WERI-Rb-1 (cell line): ENCODE measurements at regions not wholly inside any gene's neighbourhood (a gene's known extent, or its start where the extent isn't known, plus 50 kb on each side); places are given as distances from the start of the nearest gene placed in this dataset.

Experiments used
- DNase-seq: peaks from one replicate; pipeline ENCODE4 v3.0.0-alpha.2; 2020
- H3K27ac ChIP-seq: fragments of 250-450 bp; sonication (Bioruptor Pico); 2 replicates; pipeline ENCODE4 v1.5.1; 2020; ENCODE audit warnings: mild to moderate bottlenecking, moderate library complexity
- H3K27me3 ChIP-seq: fragments of 250-450 bp; sonication (Bioruptor Pico); 2 replicates; pipeline ENCODE4 v1.5.1; 2021; ENCODE audit warnings: mild to moderate bottlenecking, low read depth, moderate library complexity; ENCODE audit not compliant: insufficient read depth, severe bottlenecking
- H3K36me3 ChIP-seq: fragments of 250-450 bp; sonication (Bioruptor Pico); 2 replicates; pipeline ENCODE4 v1.5.1; 2020; ENCODE audit warnings: mild to moderate bottlenecking, moderate library complexity
- H3K4me3 ChIP-seq: 2 replicates; pipeline ENCODE4 v1.5.1; 2011; ENCODE audit warnings: low read depth, mild to moderate bottlenecking, control low read depth, low read length
- H3K9me3 ChIP-seq: fragments of 250-450 bp; sonication (Bioruptor Pico); 2 replicates; pipeline ENCODE4 v1.5.1; 2021; ENCODE audit warnings: mild to moderate bottlenecking, moderate library complexity; ENCODE audit not compliant: severe bottlenecking
- TF ChIP-seq, protein P1 (sequence below): IDR thresholded peaks from 2 replicates; pipeline ENCODE4 v1.5.1; 2011; ENCODE audit warnings: low read depth, mild to moderate bottlenecking, control low read depth, inconsistent platforms, low read length

DNA sequence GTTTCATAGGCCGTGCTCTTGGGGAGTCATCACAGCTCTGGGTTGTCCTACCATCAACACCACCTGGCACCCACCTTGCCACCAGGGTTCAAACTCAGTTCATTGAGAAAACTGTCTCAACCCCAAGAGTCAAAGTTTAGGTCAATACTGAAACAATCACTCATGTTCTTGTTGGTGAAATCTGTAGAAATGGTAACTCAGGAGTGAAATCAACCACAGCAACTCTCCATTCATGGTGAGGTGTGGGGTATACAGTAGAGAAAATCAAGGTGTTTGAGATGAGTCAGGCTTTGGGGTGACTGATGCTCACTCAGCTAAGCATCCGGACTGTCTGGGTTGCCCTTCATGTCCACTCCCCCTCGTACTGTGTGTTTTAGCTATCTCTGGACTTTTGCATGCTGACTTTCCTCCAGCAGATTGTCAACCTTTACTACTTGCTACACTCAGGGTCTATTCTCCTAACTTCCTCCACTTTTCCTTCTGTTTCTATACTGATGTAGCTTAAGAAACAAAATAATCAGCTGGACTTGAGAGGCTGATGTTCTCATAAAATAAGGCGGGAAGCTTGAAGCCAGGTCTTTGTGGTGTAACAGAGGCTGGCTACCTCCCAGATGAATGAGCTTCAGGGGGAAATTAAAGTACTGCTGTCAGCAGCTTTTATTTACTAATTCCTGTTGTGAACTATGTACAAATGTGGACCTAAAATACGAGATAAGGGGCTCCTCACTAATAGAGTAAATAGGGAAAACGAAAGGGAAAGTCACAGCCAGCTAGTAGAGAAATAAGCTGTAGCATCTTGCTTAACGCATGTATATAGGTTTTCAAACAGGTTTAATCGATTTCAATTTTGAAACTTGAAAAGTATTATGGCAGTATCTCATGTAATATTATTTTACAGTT, 173.6 kb upstream of the AKR1E2 start:
- no peak for DNase-seq
- TF ChIP-seq, protein P1, sequence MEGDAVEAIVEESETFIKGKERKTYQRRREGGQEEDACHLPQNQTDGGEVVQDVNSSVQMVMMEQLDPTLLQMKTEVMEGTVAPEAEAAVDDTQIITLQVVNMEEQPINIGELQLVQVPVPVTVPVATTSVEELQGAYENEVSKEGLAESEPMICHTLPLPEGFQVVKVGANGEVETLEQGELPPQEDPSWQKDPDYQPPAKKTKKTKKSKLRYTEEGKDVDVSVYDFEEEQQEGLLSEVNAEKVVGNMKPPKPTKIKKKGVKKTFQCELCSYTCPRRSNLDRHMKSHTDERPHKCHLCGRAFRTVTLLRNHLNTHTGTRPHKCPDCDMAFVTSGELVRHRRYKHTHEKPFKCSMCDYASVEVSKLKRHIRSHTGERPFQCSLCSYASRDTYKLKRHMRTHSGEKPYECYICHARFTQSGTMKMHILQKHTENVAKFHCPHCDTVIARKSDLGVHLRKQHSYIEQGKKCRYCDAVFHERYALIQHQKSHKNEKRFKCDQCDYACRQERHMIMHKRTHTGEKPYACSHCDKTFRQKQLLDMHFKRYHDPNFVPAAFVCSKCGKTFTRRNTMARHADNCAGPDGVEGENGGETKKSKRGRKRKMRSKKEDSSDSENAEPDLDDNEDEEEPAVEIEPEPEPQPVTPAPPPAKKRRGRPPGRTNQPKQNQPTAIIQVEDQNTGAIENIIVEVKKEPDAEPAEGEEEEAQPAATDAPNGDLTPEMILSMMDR, result no peak
- Histone ChIP-seq H3K36me3 (no peaks in the 10 kb centered on the region), H3K27ac (no peak overlapping the region), H3K27me3 (no peaks in the 10 kb centered on the region), H3K4me3 (no peak overlapping the region), H3K9me3 (no peaks in the 10 kb centered on the region)

DNA sequence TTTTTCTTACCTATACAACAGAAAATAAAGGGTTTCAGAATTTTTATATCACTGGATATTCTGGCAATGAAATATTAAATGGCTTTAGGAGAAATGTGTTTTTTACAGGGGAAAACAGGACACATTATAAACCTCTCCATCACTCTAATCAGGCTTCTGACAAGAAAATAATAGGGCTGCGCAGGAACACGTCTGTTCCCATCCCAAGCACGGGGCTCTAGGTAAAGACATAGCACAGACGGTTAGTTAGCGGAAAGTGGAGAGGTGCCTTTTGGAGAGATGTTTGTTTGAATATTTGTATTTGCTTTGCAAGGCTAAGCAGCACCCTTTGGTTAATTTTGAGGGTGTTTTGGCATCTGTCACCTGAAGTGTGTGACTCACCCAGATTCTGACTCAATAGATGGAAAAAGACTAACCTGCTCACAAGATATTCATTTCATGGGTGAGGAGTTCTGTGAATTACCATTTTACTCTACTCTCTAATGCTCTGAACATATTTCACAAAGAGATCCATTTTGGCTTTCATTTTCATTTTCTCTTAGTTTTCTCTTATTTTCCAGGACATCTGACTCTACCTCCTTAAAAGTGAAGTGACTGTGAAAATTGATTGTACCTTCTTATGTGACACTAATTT, 174.5 kb upstream of the AKR1E2 start:
- Histone ChIP-seq H3K9me3 (no peaks in the 10 kb centered on the region), H3K27me3 (no peaks in the 10 kb centered on the region), H3K36me3 (no peaks in the 10 kb centered on the region), H3K4me3 (no peak overlapping the region), H3K27ac (no peak overlapping the region)
- no peak for DNase-seq
- TF ChIP-seq, protein P1, result no peak

DNA sequence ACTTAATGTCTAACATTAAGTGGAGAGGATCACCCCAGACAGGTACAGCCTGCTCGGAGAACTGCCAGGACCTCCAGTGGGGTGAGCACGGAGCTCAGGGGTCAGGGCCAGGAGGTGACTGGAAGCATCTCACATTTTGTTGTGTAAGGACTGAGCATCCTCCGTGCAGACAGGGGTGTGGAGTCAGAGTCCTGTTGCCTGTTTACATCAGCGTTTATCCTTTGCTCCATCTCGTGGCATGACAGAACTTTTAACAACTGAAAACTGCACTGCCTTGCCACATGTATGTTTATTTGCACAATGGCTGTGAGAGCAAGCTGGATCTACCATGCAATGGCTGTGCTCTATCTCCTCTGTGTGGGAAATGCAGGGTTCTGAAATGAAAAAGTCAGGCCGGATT, 175.4 kb upstream of the AKR1E2 start:
- no peak overlapping the region for H3K4me3 ChIP-seq
- DNase-seq, result no peak
- no peaks in the 10 kb centered on the region for H3K36me3 ChIP-seq
- H3K9me3 ChIP-seq, result no peaks in the 10 kb centered on the region
- no peaks in the 10 kb centered on the region for H3K27me3 ChIP-seq
- TF ChIP-seq, protein P1, result no peak
- H3K27ac ChIP-seq, result no peak overlapping the region

DNA sequence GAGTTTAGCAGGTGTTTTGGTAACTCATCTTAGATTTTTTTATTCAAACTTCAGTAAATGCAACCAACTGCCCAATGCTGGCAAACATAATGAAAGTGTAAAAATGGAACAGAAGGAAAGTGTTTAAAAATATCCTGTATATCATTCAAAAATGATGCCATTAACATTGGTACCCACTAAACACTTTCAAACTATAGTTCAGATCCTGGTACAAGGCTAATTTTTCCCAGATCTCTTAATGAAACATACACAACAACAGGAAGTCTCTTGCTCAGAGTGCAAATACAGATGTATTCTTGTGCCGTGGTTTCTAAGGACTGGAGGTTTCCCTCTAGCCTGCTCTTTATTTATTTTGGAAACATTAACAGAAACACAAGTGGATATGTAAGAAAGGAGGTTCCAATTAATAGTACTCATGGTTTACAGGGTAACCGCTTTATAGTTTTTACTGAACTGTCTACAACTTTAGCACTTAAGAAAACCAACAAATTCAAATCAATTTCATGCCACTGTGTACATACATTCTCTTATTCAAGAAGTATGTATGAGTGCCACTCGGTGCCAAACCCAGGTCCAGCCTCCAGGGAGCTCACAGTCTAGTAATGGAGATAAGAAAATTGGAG, 176.0 kb upstream of the AKR1E2 start:
- H3K36me3 ChIP-seq, result no peaks in the 10 kb centered on the region
- no peak overlapping the region for H3K27ac ChIP-seq
- no peaks in the 10 kb centered on the region for H3K9me3 ChIP-seq
- no peak for DNase-seq
- no peak overlapping the region for H3K4me3 ChIP-seq
- H3K27me3 ChIP-seq, result no peaks in the 10 kb centered on the region
- TF ChIP-seq, protein P1, result no peak

DNA sequence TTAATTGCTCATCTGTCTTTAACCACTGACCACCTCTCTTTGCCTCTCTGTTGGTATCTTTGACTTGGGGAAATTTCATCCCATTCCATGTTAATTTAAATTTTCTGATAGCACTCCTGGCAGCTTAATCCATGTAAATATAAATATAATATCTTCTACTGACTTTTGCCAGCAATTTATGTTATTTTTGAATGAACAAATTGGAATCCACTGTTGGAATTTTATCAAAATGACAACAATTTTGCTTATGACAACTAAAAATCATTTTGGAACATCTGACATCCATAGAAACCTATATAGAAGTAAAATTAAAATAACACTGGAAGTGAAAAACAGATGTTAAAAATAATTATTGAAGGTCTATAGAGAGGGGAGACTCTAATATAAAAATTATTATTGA, 176.5 kb upstream of the AKR1E2 start:
- TF ChIP-seq, protein P1, result no peak
- no peak overlapping the region for H3K27ac ChIP-seq
- H3K4me3 ChIP-seq, result no peak overlapping the region
- DNase-seq, result no peak
- no peaks in the 10 kb centered on the region for H3K9me3 ChIP-seq
- no peaks in the 10 kb centered on the region for H3K36me3 ChIP-seq
- H3K27me3 ChIP-seq, result no peaks in the 10 kb centered on the region
